ENCODE measurements at regions not wholly inside any gene's neighbourhood (a gene's known extent, or its start where the extent isn't known, plus 50 kb on each side); places are given as distances from the start of the nearest gene placed in this dataset.

GRCh38 chr1:90851711-90852050 lies 134.6 kb upstream of the BARHL2 start:
- ATAC-seq = no peak
- SMC1A ChIA-PET (ENCODE audit: uncharacterized antibody, unreplicated experiment) = interaction anchor here (1.0 kb wide), 1 partner anchor 50 kb away, joined by 3 read pairs; no protein-coding TSS in a partner anchor

More at GRCh38 chr1:90851711-90852050, 134.6 kb upstream of the BARHL2 start:
- Histone ChIP-seq H3K79me2 (ENCODE audit: control insufficient read depth, insufficient read depth, low read length) (no peaks in the 10 kb centered on the region), H2AFZ (ENCODE audit: control insufficient read depth, low read depth, low read length) (peak overlapping the region; percentile 20), H3K9me3 (replicated peaks; ENCODE audit: control insufficient read depth, insufficient read depth, low read length) (no peaks in the 10 kb centered on the region), H3K4me3 (peak overlapping the region; percentile 69), H4K20me1 (ENCODE audit: control insufficient read depth, insufficient read depth) (no peaks in the 10 kb centered on the region), H3K4me2 (ENCODE audit: control insufficient read depth, insufficient read depth) (peak overlapping the region; percentile 24), H3K36me3 (ENCODE audit: control insufficient read depth in 2 of 2, insufficient read depth in 2 of 2, low read length in 1 of 2) (no peaks in the 10 kb centered on the region), H3K4me1 (ENCODE audit: control insufficient read depth, insufficient read depth, low read length) (peaks cover 5% of the 10 kb centered on the region; the same call in 1 of the 2 replicates), H3K27me3 (replicated peaks in 1 of 2; ENCODE audit: control insufficient read depth in 2 of 2, insufficient read depth in 2 of 2, low read length in 1 of 2) (peaks cover 0 to 9% of the 10 kb centered on the region in 2 experiments; a peak in 3 of 4 replicates), H3K9ac (ENCODE audit: control insufficient read depth, insufficient read depth, low read length) (no peak overlapping the region), H3K27ac (ENCODE audit: control insufficient read depth, insufficient read depth) (no peak overlapping the region)
- intact Hi-C loops (cut with micrococcal nuclease; ENCODE audit: unreplicated experiment) = loop anchor here (2.0 kb wide), 1 partner anchor 131 kb away; no protein-coding TSS in a partner anchor
- in situ Hi-C loops (cut with MboI) = no loop called here
- TF ChIP-seq BCL3 (IDR thresholded peaks at IDR 0.05; ENCODE audit: borderline replicate concordance, insufficient read depth, low read depth, low read length, poor library complexity, severe bottlenecking) (no peak), STAT1 (conservative IDR thresholded peaks at IDR 0.05) (no peak), E4F1 (IDR thresholded peaks at IDR 0.05; ENCODE audit: borderline replicate concordance, partially characterized antibody) (no peak), IRF5 (IDR thresholded peaks at IDR 0.05; ENCODE audit: borderline replicate concordance) (no peak)
- RAD21 ChIA-PET (ENCODE audit: unreplicated experiment) = interaction anchor here (1.0 kb wide), 1 partner anchor 737 kb away, joined by 3 read pairs; no protein-coding TSS in a partner anchor
- POLR2A ChIA-PET = no interaction called here
- FAIRE-seq = no peak
- DNase-seq (ENCODE audit: low read depth, low spot score) = no peak
- BruUV-seq (replicated peaks) = no TSS peak
- CTCF ChIA-PET = interaction anchor here (0.7 to 3.7 kb wide), 6 partner anchors 9 to 376 kb away, joined by 3 to 16 read pairs (median 4); no protein-coding TSS in a partner anchor
- under 1% methylated on average over 11 of the region's 21 CpGs for WGBS (ENCODE audit: insufficient coverage, insufficient replicate concordance, low lambda C conversion rate, missing lambda C conversion rate)
